Posterior cingulate gyrus (tissue), 11 donors: ENCODE measurements at regions not wholly inside any gene's neighbourhood (a gene's known extent, or its start where the extent isn't known, plus 50 kb on each side); places are given as distances from the start of the nearest gene placed in this dataset.

Experiments used
- DNase-seq, 10 donors: peaks; one replicate each; pipeline versions ENCODE4 v3.0.0 to v3.0.0-alpha.2; 2020 to 2021; ENCODE audit warnings: mixed read lengths in 3 of 10
- intact Hi-C: fragments of 100-400 bp; cut with DNase I; formaldehyde crosslinking; loops from one replicate; pipeline ENCODE4 v1.15.1; 2023

DNA sequence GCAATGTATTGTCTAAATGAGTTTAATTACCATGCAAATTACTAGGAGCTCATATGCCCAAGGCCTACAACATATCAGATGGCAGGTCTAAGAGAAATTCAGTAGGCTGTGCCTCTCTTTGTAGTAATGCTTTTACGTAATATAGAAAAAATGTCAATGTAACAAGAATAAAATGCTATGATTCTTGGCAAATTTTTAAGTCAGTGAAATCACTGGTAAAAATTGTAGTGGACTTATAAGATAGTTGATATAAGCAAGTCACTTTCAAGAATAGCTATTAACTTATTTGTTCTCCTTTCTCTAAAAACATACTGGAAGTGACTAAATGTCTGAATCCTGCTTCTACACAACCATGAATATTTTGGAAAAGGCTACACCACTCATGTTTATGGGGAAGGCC, 707.8 kb downstream of the TUSC7 start:
- no peak for DNase-seq
- intact Hi-C loops = no loop called here

DNA sequence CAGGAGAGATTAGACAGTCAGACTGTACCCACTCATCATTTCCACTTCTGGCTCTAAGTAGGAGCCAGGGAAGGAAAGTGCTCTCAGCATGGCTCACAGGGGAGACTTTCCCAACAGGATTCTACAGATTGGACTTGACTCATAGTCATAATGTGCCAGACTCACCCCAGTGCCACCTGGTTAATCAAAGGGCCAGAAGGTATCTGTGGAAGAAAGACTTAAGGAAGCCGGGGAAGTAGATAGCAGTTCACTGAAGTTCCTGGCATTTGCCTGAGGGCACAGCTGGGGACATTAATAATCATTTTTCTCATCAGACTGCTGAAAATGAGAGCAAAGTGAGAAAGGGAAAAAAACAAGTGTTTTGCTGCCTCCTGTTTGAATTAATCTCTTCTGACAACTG, 717.5 kb downstream of the TUSC7 start:
- intact Hi-C loops = no loop called here
- DNase-seq = no peak

DNA sequence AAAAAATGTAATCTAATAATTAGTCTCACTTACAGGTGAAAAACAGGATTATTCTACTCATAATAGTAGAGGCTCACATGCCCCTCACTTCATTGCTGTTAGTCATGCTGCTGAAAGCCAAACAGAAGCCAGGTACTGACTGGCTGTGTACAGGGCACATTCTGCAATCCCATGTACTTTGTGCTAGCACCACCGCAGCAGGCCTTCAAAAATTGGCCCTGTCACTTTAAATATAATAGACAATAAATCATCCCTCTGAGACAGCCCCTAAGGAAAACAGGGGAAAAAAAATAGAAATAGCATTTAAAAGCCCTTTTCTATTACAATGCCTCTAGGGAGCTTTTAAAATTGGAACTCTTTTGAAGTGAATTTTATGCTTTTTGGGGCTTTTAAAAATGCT, 723.8 kb downstream of the TUSC7 start:
- no peak for DNase-seq
- intact Hi-C loops = no loop called here

DNA sequence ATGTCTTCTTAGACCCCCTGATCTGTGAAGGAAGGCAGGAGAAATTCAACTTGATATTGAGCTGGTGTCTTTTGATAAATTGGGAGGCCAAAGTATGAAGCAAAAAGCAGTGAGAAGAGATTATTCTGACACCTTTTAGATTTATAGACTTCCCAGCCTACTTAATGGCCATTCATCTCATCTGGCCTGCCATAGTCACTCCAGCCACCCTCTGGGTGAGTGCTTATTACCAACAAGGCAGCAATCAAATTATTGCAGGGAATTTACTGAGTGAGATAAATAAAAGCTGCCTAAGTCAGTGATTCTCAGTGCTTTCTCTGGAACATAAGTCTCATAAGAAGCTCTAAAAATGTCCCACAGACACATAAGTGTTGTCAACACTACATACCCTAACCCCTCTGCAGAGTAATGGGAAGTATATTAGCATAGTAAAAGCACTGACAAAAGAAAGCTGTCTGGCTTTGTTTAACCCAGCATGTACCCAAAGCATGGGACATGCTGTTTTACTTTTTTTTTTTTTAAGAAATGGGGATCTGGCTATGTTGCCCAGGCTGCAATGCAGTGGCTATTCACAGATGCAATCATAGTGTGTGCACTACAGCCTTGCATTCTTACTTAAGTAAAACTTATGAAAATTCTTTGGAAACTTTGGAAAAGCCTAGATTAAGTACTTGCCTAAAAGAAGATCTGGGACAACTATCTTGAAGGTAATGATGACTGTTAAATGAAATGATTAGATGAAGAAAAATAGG, 725.3 kb downstream of the TUSC7 start:
- intact Hi-C loops = no loop called here

DNA sequence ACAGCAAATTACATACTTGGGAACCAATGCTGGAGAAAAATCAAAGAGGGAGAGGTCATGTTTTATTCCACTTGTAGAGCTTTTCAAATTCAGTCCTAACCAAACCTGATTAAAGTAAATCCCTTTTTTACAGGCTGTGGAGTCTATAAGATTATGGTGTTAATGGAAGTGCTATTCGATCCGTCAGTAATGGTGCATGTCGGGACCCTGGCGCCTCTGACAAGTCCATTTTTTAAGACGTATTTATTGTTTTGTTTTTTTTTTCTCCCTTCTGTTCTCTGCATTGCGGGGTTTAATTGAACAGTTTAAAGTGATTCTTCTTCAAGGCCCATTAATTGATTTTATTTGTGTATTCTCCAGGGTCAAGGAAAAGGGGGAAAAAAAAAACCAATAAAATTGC, 725.9 kb downstream of the TUSC7 start:
- no peak for DNase-seq
- intact Hi-C loops = no loop called here

More for the DNA sequence above, 725.3 kb downstream of the TUSC7 start:
- no peak for DNase-seq

DNA sequence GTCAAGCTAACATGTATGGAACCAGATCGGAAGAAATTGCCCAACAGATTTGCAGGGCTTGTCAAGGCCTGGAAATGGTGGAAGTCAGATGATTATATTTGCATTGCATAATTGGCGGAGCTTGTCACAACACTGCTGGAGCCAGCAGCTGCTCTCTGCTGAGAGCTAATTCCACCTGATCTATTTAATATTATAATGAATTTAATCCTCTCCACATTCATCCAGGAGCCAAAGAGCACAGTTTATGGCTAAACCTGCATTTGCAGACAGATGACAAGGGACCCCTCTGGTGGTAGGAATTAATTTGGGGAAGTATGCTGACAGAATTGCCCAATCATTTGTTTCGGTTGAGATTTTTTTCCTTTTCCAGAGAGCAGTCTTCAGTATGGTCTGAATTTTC, 730.2 kb downstream of the TUSC7 start:
- DNase-seq = peak in 1 of 10 donors; percentile 26
- intact Hi-C loops = no loop called here

DNA sequence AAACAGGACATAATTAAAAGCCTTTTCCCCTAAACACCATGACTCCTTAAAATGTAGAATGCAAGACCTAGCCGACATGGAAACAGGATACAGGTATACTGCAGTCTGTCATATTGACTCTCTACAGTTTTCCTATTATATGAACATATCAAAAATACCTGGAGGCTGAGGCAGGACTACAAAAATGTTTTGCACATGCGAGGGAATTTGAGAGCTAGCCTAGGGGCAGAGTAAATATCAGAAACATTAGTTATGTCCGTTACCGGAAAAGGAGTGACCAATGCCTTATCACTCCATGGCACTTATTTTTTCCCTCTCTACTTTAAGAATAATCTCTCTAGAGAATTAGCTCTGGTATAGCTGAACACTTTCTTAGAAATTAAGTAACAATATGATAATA, 732.3 kb downstream of the TUSC7 start:
- DNase-seq = no peak
- intact Hi-C loops = no loop called here

DNA sequence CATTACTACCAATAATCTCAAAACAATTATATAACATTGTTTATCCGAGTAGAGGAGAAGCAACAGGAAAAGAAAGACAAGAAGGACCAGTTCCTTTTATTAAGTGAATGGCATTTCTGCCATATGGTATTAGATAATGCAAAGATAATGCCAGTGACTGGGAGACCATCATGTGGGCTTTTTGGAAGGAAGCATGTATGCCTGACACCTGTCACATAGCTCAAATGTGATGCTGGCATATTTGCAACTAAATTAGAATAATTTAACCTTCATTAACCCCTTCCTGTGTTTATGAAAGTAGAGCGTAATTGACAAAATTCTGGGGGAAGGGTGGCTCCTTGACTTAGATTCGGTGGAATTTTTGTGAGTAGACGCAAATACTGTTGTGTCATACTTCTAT, 733.0 kb downstream of the TUSC7 start:
- DNase-seq = no peak
- intact Hi-C loops = no loop called here

DNA sequence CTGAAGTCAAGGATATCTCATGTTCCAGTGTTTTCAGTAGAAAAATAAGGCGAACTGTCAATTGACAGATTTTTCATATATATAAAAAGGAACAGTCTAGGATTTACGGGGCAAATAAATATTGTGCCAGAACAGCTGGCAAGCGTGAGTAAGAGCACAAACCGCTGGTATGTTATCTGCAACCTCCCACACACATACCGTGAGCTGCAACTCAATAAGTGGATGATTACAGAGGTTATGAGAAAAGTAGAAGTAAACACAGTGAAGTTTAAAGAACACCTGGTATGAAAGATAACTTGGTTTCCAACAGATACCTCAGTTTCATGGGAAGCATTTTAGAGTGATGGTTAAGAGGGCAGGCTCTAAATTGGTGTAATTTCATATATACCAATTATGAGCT, 733.4 kb downstream of the TUSC7 start:
- intact Hi-C loops = no loop called here
- no peak for DNase-seq

DNA sequence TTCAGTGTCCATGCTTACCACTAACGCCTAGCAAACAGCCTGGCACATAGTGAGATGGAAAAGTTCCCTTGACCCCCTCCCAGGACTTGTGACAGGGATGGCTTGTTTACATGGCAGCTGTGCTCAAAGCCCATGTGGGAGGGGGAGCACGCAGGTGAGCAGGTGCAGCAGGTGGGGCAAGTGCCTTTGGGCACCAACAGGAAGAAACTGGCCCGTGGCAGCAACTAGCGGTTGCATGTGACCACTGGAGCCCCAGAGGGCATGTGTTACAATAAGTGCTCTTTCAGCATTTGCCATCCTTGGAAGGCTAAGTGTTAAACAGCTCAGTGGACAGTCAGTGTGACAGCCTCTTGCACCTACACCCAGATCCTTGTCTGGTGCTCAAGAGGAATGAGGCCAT, 734.6 kb downstream of the TUSC7 start:
- DNase-seq = no peak

DNA sequence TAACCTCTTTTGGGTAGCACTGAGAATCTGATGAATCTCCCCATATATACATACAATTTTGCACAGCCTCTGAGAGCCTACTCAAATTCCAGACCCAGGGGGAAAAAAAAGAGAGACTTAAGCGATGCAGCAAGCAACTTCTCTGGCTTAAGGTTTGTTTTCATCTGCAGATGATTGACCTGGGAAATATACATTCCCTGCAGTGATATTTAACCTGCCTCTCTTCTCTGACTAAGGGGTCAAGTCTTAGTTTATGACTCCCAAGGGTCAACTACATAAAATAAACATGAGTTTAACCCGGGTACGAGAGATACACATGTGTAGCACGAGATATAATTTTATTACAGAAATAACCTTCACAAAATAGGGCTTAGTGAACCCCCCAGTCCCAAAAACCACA, 737.8 kb downstream of the TUSC7 start:
- intact Hi-C loops = no loop called here

More for the DNA sequence above, 734.6 kb downstream of the TUSC7 start:
- intact Hi-C loops = no loop called here

DNA sequence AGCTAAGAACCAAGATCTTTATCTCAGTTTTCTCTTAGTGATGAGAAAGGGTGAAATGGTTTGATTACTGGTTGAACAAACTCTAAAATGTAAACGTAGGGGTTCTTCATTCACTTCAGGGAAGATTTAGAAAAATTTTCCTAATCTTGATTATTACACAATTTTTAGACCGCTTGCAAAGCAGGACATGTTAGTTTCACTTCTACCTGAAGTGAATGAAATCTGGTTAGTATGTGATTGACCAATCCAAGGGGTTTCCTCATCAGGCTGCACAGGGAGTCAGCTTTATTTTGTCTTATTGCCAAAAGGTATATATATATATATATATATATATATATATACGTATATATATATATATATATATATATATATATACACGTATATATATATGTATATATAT, 740.4 kb downstream of the TUSC7 start:
- intact Hi-C loops = no loop called here
- no peak for DNase-seq

More for the DNA sequence above, 737.8 kb downstream of the TUSC7 start:
- no peak for DNase-seq

DNA sequence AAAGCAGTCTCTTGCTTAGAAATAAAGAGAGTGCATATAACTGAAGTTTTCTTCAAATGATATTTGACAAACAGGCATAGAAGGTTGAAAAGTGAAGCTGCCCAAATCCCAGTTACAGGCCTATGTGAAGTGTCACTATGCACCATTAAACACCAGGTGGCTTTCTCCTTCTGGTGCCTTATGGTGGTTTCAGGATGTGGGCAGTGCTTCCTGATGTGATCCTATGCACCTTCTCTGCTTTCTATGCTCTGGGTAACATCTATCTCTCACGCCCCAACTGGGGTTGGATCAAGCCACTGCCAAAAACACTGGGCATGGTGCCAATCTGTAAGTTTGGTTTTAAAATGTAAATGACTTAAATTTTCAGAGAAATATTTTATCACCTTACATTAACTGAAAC, 744.7 kb downstream of the TUSC7 start:
- no peak for DNase-seq
- intact Hi-C loops = no loop called here

DNA sequence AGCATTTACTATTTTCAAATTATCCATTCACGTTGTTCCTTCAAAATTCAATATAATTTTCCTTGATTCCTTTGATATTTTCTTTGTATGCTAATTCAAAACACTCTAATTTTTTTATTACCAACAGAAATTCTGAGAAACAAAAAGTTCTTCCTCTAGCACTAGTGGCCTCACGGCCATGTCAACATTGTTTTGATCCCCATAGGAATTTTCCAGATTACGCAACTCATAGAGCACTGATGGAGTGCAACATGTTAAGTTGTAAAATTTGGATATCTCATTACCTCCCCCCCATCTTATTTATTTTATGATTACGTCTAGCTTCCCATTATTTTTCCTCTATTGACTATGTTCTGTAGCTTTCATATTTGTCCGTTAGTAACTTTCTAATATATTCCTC, 745.3 kb downstream of the TUSC7 start:
- no peak for DNase-seq
- intact Hi-C loops = no loop called here

DNA sequence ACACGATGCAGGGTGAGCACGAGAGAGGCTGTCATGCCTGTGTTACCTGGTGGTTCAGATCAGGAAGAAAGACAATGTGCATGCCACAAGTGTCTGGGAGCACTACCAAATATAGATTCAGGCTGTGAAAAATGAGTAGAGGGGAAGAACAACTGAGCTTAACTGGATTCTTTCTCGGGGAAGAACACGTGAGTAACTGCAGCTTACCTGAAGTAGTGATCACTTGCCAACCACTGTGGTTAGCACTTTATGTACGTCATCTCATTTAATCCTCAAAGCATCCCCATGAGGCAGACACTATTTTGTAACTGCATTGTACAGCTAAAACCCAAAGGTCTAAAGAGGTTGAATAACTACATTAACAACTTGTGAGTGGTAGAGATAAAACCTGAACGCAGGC, 746.2 kb downstream of the TUSC7 start:
- no peak for DNase-seq
- intact Hi-C loops = no loop called here

DNA sequence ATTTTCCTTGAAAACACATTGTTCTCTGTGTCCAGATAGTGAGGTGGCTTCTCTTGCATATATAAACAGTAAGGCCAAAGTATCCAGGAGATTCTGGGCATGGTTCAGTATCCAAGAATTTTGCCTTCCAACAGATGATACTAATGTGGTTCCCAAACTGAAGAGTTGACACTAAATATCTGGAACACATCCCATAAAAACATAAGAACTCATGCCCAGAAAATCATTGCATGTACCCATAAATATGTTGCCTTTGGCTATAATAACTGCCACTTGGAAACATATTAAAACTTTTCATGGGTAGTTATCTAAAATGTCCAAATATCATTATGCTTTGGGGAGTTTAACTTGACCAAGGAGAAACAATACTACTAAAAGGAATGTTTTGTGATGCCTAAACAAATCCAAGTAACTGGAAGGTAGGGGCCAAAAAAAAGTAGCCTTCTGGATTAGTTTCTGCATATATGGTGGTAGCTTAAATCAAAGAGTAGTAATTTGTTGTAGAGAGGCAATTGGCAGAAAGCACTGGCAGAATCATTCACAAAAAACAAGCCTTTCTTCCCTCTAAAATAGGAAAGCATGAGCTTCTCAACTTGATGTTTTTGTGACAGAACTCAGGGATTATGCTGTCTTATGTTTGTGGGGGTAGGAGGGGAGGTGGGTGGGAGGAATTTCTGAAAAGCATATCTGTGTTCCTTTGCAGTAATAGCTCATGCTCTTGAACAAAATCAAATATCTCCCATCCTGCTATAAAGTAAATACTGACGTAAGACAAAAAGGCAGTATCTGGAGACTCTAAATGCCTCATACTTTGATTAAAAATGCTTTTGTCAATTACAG, 753.9 kb downstream of the TUSC7 start:
- intact Hi-C loops = no loop called here
- no peak for DNase-seq

DNA sequence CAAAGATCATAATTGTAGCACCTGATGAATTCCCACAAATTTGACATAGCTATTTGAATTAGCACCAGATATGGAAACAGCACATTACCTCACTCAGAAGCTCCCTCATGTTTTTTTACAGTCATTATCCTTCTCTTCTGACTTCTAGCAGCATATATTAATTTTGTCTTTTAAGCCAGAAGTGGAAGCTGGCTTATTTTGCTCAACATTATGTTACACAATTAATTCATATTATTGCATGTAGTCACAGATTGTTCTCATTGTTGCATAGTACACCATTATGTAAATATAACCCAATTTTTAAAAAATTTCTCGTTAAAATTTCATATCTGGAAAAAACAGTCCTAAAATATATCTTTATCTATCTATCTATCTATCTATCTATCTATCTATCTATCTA, 762.3 kb downstream of the TUSC7 start:
- DNase-seq = no peak
- intact Hi-C loops = no loop called here

DNA sequence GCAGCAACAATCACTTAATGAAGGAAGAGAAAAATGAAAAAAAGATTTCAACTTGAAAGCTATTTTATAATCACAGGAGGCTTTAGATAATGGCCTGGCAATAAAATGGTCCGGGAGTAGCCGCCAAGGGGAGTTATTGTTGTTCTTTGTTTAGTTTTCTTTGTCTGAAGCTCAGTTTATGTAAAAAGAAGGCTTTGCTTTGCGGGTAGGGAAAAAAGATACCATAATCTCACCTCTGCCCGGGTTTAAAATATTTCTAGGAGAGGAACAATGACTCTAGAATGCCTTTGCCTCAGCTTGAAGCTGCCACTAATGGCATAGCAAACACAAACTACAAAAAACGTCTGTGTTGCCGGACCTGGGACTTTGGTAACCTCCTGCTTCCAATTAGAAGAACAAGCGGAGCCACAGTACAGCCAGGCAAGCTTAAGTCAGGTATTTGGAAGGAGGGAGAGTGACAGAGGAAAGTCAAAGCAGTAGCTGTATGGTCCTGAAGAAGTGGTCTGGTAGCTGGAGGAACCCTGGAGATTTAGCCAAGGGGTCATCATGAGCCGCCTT, 764.5 kb downstream of the TUSC7 start:
- DNase-seq = no peak
- intact Hi-C loops = no loop called here

DNA sequence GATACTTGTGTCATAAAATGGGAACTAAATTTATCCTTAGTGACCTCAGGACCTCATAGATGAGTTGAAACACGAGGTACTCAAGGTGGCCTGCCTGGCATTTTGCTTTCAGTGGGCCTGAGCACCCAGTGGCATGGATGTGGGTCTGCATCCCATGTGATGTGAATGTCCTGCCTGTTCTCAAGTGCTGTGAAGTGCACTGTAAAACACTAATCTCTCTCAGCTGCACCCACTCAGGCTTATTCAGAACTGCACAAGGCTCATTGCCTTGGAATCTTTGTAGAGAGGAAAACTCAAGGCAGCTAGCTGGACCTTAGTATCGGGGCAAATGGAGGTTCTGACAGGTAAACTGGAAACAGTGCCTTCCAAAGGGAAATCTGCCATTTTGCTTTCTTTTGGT, 767.0 kb downstream of the TUSC7 start:
- intact Hi-C loops = no loop called here
- no peak for DNase-seq

DNA sequence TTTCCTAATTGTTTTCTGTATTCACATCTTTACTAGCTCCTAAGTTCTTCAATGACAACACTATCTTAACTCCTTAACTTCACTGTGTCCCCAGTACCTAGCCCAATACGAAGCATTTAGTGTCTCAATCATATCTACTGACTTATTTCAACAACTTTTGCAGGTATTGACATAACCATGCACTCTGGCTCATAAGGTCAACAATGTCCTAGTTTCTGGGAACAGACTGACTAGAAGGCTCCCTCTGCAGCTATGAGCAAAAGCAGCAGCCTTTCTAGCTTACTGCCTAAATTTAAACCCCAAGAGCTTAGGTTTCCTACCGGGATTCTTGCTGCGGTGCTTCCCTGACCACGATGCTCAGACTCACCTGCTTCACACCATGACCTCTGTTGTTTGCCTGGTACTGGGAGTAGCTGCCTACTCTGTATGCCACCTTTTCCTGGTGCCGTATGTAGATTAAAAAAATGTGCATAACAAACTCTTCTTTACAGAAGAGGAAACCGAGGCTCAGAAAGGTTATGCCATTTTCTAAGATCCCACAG, 767.7 kb downstream of the TUSC7 start:
- DNase-seq = no peak
- intact Hi-C loops = no loop called here

DNA sequence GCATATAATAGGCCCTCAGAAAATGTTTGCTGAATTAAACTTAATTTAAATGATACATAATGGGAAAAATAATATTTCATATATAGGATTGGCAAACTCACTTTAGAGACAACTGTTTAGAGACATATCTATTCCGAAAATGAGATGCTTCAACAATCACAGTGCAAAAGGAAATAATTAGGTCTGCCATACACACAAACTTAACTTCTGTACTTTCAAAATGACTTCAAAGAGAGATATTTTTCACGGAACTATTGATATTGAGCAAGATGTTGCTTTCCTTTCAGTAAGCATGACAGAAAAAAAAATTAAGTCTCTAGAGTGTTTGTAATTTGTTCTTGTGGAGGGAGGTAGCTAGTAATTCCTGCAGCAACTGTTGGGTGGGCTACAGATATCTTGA, 769.5 kb downstream of the TUSC7 start:
- DNase-seq = no peak

DNA sequence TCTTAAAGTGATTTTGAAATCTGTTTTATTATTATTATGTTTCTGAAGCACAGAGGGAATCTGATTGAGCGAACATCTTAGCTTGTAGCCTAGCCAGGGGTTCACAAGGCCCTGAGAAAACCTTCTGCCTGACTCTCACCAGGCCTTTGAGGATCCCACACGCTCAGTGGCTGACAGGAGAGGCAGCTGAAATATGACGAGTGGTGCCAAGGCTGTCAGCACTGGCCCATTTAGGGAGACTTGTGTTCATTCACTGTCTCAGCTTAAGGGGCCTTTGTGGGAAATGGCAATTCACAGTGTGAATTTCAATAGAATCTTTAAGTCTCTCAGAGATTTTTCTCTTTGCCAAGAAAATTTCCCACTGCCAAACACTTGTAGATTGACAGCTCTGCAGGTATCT, 770.9 kb downstream of the TUSC7 start:
- DNase-seq = no peak
- intact Hi-C loops = no loop called here

More for the DNA sequence above, 769.5 kb downstream of the TUSC7 start:
- intact Hi-C loops = no loop called here
